ENCODE measurements at regions not wholly inside any gene's neighbourhood (a gene's known extent, or its start where the extent isn't known, plus 50 kb on each side); places are given as distances from the start of the nearest gene placed in this dataset.

DNA sequence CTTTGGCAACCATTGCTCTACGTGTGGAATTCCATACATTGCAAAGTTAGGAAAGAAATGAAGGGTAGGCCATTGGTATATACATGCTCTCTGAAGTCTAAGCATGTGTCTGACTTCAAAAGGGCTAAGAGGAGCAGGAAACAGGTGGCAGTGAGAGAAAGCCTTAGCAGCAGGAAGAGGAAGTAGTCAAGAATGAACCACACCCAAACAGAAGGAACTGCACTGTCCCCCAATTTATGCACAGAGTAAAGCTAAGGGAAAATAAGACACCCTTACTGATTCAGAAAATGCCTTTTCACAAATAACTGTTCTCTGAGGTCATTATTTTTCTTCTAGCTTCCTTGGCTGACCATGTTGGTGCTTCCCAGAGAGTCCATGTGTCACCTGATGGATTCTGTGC, 575.4 kb downstream of the NTRK3 start:
- TF ChIP-seq, protein P1, sequence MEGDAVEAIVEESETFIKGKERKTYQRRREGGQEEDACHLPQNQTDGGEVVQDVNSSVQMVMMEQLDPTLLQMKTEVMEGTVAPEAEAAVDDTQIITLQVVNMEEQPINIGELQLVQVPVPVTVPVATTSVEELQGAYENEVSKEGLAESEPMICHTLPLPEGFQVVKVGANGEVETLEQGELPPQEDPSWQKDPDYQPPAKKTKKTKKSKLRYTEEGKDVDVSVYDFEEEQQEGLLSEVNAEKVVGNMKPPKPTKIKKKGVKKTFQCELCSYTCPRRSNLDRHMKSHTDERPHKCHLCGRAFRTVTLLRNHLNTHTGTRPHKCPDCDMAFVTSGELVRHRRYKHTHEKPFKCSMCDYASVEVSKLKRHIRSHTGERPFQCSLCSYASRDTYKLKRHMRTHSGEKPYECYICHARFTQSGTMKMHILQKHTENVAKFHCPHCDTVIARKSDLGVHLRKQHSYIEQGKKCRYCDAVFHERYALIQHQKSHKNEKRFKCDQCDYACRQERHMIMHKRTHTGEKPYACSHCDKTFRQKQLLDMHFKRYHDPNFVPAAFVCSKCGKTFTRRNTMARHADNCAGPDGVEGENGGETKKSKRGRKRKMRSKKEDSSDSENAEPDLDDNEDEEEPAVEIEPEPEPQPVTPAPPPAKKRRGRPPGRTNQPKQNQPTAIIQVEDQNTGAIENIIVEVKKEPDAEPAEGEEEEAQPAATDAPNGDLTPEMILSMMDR (conservative IDR thresholded peaks at IDR 0.05) = no peak
- TF ChIP-seq ZFX (IDR thresholded peaks at IDR 0.05) = no peak

All from C4-2B (cell line).